Neural crest cell (in vitro differentiated cells): ENCODE measurements at regions not wholly inside any gene's neighbourhood (a gene's known extent, or its start where the extent isn't known, plus 50 kb on each side); places are given as distances from the start of the nearest gene placed in this dataset.

Experiments used
- DNase-seq: peaks from one replicate; pipeline ENCODE4 v3.0.0; 2021; ENCODE audit warnings: low read depth, mixed read lengths, low spot score
- H3K27ac Mint-ChIP-seq: one replicate; pipeline ENCODE4 v1.8.0; 2021; ENCODE audit warnings: mild to moderate bottlenecking, mixed read lengths; ENCODE audit not compliant: unreplicated experiment
- H3K27me3 Mint-ChIP-seq: 2 replicates; pipeline ENCODE4 v1.8.0; 2021; ENCODE audit warnings: low read depth, mild to moderate bottlenecking, mixed read lengths
- H3K36me3 Mint-ChIP-seq: 2 replicates; pipeline ENCODE4 v1.8.0; 2021; ENCODE audit warnings: low read depth, mild to moderate bottlenecking, mixed read lengths
- H3K4me1 Mint-ChIP-seq: 2 replicates; pipeline ENCODE4 v1.8.0; 2021; ENCODE audit warnings: mixed read lengths
- H3K4me3 Mint-ChIP-seq: one replicate; pipeline ENCODE4 v1.8.0; 2021; ENCODE audit warnings: mild to moderate bottlenecking, mixed read lengths
- H3K9me3 Mint-ChIP-seq: 2 replicates; pipeline ENCODE4 v1.8.0; 2021; ENCODE audit warnings: mixed read lengths
- CTCF ChIP-seq: fragments of 200-600 bp; sonication (generic); conservative IDR thresholded peaks from 2 replicates; pipeline ENCODE4 v1.5.0; 2021; ENCODE audit warnings: antibody characterized with exemption, mild to moderate bottlenecking

GRCh38 chr2:12293874-12294273, 422.9 kb upstream of the TRIB2 start:
- Mint-ChIP-seq H3K27me3 (no peaks in the 10 kb centered on the region), H3K4me3 (no peak overlapping the region), H3K4me1 (no peaks in the 10 kb centered on the region), H3K27ac (no peak overlapping the region), H3K36me3 (no peaks in the 10 kb centered on the region), H3K9me3 (peaks cover 4% of the 10 kb centered on the region)
- TF ChIP-seq CTCF, result no peak
- DNase-seq, result no peak

- Mint-ChIP-seq H3K36me3 (no peaks in the 10 kb centered on the region), H3K9me3 (peaks cover 4% of the 10 kb centered on the region), H3K27ac (no peak overlapping the region), H3K27me3 (no peaks in the 10 kb centered on the region), H3K4me3 (no peak overlapping the region), H3K4me1 (peaks cover under 1% of the 10 kb centered on the region)
- no peak for DNase-seq
- TF ChIP-seq CTCF, result no peak
Observed at GRCh38 chr2:12295856-12296519, 420.7 kb upstream of the TRIB2 start.

GRCh38 chr2:12296915-12297314, 419.8 kb upstream of the TRIB2 start:
- no peak for TF ChIP-seq CTCF
- DNase-seq, result no peak
- peaks cover 4% of the 10 kb centered on the region for H3K9me3 Mint-ChIP-seq
- peaks cover 4% of the 10 kb centered on the region for H3K4me1 Mint-ChIP-seq
- H3K27me3 Mint-ChIP-seq, result no peaks in the 10 kb centered on the region
- H3K27ac Mint-ChIP-seq, result no peak overlapping the region
- no peaks in the 10 kb centered on the region for H3K36me3 Mint-ChIP-seq
- H3K4me3 Mint-ChIP-seq, result no peak overlapping the region

- no peak for TF ChIP-seq CTCF
- no peaks in the 10 kb centered on the region for H3K27me3 Mint-ChIP-seq
- H3K4me1 Mint-ChIP-seq, result peaks cover 4% of the 10 kb centered on the region
- H3K9me3 Mint-ChIP-seq, result peaks cover 4% of the 10 kb centered on the region
- no peak for DNase-seq
- no peak overlapping the region for H3K4me3 Mint-ChIP-seq
- no peak overlapping the region for H3K27ac Mint-ChIP-seq
- H3K36me3 Mint-ChIP-seq, result no peaks in the 10 kb centered on the region
Observed at GRCh38 chr2:12298352-12298751, 418.4 kb upstream of the TRIB2 start.

GRCh38 chr2:12299431-12299830, 417.3 kb upstream of the TRIB2 start:
- no peak for DNase-seq
- Mint-ChIP-seq H3K27me3 (no peaks in the 10 kb centered on the region), H3K36me3 (no peaks in the 10 kb centered on the region), H3K4me1 (peaks cover 4% of the 10 kb centered on the region), H3K9me3 (peaks cover 4% of the 10 kb centered on the region), H3K4me3 (no peak overlapping the region), H3K27ac (no peak overlapping the region)
- TF ChIP-seq CTCF, result no peak
